Vagina (tissue), 2 donors: ENCODE measurements at regions not wholly inside any gene's neighbourhood (a gene's known extent, or its start where the extent isn't known, plus 50 kb on each side); places are given as distances from the start of the nearest gene placed in this dataset.

Source experiments
- CTCF ChIP-seq, 3 experiments: fragments of 450-650 bp in 2 of 3; fragments of 200-600 bp in 1 of 3; sonication (generic) in 1 of 3; IDR thresholded peaks; one replicate each; pipeline ENCODE4 v1.5.1; 2017 to 2019; ENCODE audit warnings: antibody characterized with exemption in 3 of 3, mild to moderate bottlenecking in 2 of 3, moderate library complexity in 2 of 3
- POLR2A ChIP-seq, 2 donors: fragments of 450-650 bp; IDR thresholded peaks; one replicate each; pipeline ENCODE4 v1.6.1; 2017; ENCODE audit warnings: antibody characterized with exemption in 2 of 2, mild to moderate bottlenecking in 2 of 2, moderate library complexity in 2 of 2

DNA sequence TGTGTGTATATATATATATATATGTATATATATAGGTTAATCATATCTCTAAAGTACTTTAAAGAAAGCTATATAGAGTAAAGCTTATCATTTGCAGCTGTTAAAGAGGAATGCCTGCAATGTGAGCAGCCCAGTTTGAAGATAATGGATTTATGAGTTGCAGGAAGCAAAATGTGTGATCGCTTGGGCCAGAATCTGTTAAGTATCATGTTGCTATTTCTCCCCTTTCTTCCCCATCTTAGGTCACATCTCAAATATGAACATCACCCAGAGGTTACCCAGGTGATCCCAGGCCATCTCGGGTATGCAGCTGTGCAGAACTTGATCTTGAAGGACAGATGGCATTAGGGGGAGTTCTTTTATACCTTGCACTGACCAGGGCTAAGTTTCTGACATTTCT, 316.5 kb downstream of the MTX2 start:
- TF ChIP-seq CTCF (IDR thresholded peaks at IDR 0.05): no peak
- no peak for TF ChIP-seq POLR2A (IDR thresholded peaks at IDR 0.05)
